WTC11 (cell line): ENCODE measurements at regions not wholly inside any gene's neighbourhood (a gene's known extent, or its start where the extent isn't known, plus 50 kb on each side); places are given as distances from the start of the nearest gene placed in this dataset.

ENCODE experiments used
- CREB1 ChIP-seq: sonication (generic); formaldehyde crosslinking; IDR thresholded peaks from 2 replicates; pipeline ENCODE4 v1.8.0; 2023; ENCODE audit warnings: mild to moderate bottlenecking, missing genetic modification reagents
- ETV6 ChIP-seq: sonication (generic); formaldehyde crosslinking; IDR thresholded peaks from 2 replicates; pipeline ENCODE4 v1.8.1; 2022; ENCODE audit warnings: mild to moderate bottlenecking, missing genetic modification reagents
- GTF2I ChIP-seq: fragments of 250-450 bp; sonication (Bioruptor Pico); conservative IDR thresholded peaks from 2 replicates; pipeline ENCODE4 v1.4.0; 2021; ENCODE audit warnings: mild to moderate bottlenecking
- NR2C2 ChIP-seq: sonication (generic); formaldehyde crosslinking; IDR thresholded peaks from 2 replicates; pipeline ENCODE4 v1.8.0; 2022; ENCODE audit warnings: mild to moderate bottlenecking, missing genetic modification reagents
- TF ChIP-seq, protein P1 (sequence below): sonication (generic); formaldehyde crosslinking; IDR thresholded peaks from 2 replicates; pipeline ENCODE4 v1.8.1; 2023; ENCODE audit warnings: mild to moderate bottlenecking, missing genetic modification reagents, borderline replicate concordance
- TF ChIP-seq, protein P2 (sequence below): fragments of 200-600 bp; IDR thresholded peaks from 2 replicates; pipeline ENCODE4 v1.8.0; 2022; ENCODE audit warnings: antibody characterized with exemption

DNA sequence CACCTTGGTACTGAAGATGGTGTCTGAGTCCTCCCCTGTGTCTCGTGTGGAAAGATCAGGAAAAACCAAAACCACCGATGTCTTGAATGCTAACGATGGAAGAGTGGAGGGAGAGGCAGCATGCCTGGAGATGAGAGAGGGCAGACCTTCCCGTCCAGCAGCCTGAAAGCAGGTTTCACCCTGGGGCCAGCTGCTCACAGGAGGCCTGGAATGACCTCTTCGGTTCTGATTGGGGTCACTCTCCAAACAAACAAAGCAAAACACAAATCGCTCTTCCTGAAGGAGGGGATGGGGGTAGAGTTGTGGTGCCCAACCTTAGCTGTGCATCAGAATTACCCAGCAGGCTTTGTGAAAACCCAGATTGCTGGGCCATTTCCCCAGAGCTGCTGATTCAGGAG is 142.3 kb upstream of the SOX1 start:
- TF ChIP-seq, protein P1, sequence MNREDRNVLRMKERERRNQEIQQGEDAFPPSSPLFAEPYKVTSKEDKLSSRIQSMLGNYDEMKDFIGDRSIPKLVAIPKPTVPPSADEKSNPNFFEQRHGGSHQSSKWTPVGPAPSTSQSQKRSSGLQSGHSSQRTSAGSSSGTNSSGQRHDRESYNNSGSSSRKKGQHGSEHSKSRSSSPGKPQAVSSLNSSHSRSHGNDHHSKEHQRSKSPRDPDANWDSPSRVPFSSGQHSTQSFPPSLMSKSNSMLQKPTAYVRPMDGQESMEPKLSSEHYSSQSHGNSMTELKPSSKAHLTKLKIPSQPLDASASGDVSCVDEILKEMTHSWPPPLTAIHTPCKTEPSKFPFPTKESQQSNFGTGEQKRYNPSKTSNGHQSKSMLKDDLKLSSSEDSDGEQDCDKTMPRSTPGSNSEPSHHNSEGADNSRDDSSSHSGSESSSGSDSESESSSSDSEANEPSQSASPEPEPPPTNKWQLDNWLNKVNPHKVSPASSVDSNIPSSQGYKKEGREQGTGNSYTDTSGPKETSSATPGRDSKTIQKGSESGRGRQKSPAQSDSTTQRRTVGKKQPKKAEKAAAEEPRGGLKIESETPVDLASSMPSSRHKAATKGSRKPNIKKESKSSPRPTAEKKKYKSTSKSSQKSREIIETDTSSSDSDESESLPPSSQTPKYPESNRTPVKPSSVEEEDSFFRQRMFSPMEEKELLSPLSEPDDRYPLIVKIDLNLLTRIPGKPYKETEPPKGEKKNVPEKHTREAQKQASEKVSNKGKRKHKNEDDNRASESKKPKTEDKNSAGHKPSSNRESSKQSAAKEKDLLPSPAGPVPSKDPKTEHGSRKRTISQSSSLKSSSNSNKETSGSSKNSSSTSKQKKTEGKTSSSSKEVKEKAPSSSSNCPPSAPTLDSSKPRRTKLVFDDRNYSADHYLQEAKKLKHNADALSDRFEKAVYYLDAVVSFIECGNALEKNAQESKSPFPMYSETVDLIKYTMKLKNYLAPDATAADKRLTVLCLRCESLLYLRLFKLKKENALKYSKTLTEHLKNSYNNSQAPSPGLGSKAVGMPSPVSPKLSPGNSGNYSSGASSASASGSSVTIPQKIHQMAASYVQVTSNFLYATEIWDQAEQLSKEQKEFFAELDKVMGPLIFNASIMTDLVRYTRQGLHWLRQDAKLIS (CRISPR knock-in tag) = no peak
- TF ChIP-seq, protein P2, sequence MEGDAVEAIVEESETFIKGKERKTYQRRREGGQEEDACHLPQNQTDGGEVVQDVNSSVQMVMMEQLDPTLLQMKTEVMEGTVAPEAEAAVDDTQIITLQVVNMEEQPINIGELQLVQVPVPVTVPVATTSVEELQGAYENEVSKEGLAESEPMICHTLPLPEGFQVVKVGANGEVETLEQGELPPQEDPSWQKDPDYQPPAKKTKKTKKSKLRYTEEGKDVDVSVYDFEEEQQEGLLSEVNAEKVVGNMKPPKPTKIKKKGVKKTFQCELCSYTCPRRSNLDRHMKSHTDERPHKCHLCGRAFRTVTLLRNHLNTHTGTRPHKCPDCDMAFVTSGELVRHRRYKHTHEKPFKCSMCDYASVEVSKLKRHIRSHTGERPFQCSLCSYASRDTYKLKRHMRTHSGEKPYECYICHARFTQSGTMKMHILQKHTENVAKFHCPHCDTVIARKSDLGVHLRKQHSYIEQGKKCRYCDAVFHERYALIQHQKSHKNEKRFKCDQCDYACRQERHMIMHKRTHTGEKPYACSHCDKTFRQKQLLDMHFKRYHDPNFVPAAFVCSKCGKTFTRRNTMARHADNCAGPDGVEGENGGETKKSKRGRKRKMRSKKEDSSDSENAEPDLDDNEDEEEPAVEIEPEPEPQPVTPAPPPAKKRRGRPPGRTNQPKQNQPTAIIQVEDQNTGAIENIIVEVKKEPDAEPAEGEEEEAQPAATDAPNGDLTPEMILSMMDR = no peak
- TF ChIP-seq NR2C2 (CRISPR knock-in tag) = no peak
- no peak for TF ChIP-seq GTF2I (CRISPR knock-in tag)
- no peak for TF ChIP-seq ETV6
- no peak for TF ChIP-seq CREB1 (CRISPR knock-in tag)
